H9 (cell line): ENCODE measurements at regions not wholly inside any gene's neighbourhood (a gene's known extent, or its start where the extent isn't known, plus 50 kb on each side); places are given as distances from the start of the nearest gene placed in this dataset.

Source experiments
- DNase-seq: peaks from one replicate; pipeline ENCODE4 v3.0.0-alpha.2; 2017
- H2AFZ ChIP-seq: one replicate; pipeline ENCODE4 v1.6.1; 2013; ENCODE audit warnings: mild to moderate bottlenecking, low read length, control low read depth, moderate library complexity
- H2AK5ac ChIP-seq: 2 replicates; pipeline ENCODE4 v1.6.1; 2013; ENCODE audit warnings: low read length, control low read depth, mixed read lengths; ENCODE audit not compliant: insufficient read length
- H2BK120ac ChIP-seq: one replicate; pipeline ENCODE4 v1.6.1; 2013; ENCODE audit warnings: low read depth, mild to moderate bottlenecking, low read length, control low read depth, inconsistent platforms; ENCODE audit not compliant: poor library complexity, severe bottlenecking
- H2BK12ac ChIP-seq: 2 replicates; pipeline ENCODE4 v1.6.1; 2013; ENCODE audit warnings: low read length, control low read depth, mixed read lengths, low read depth; ENCODE audit not compliant: insufficient read length
- H2BK15ac ChIP-seq: 2 replicates; pipeline ENCODE4 v1.6.1; 2013; ENCODE audit warnings: low read depth, low read length, control low read depth
- H2BK20ac ChIP-seq: one replicate; pipeline ENCODE4 v1.6.1; 2013; ENCODE audit warnings: low read depth, mild to moderate bottlenecking, low read length, control low read depth, inconsistent platforms; ENCODE audit not compliant: poor library complexity, severe bottlenecking
- H2BK5ac ChIP-seq: 2 replicates; pipeline ENCODE4 v1.6.1; 2013; ENCODE audit warnings: low read length, control low read depth, mixed read lengths; ENCODE audit not compliant: insufficient read length
- H3K14ac ChIP-seq: 2 replicates; pipeline ENCODE4 v1.6.1; 2013; ENCODE audit warnings: low read length, control low read depth; ENCODE audit not compliant: insufficient read depth
- H3K18ac ChIP-seq: 2 replicates; pipeline ENCODE4 v1.6.1; 2013; ENCODE audit warnings: low read depth, mild to moderate bottlenecking, mixed read lengths, low read length, control low read depth; ENCODE audit not compliant: insufficient read length
- H3K23ac ChIP-seq: 2 replicates; pipeline ENCODE4 v1.6.1; 2013; ENCODE audit warnings: low read length, control low read depth, mixed read lengths, low read depth; ENCODE audit not compliant: insufficient read length
- H3K23me2 ChIP-seq: 2 replicates; pipeline ENCODE4 v1.6.1; 2013; ENCODE audit warnings: low read depth, mild to moderate bottlenecking, mixed read lengths, low read length, control low read depth; ENCODE audit not compliant: insufficient read length, poor library complexity, severe bottlenecking
- H3K27ac ChIP-seq: 2 replicates; pipeline ENCODE4 v1.5.1; 2013; ENCODE audit warnings: low read length, control low read depth, mixed read lengths, low read depth; ENCODE audit not compliant: insufficient read length
- H3K27me3 ChIP-seq: 2 replicates; pipeline ENCODE4 v1.6.1; 2013; ENCODE audit warnings: low read length, control low read depth, inconsistent platforms; ENCODE audit not compliant: insufficient read depth
- H3K4ac ChIP-seq: 2 replicates; pipeline ENCODE4 v1.6.1; 2013; ENCODE audit warnings: low read depth, mild to moderate bottlenecking, control low read depth, inconsistent platforms, low read length, moderate library complexity
- H3K4me1 ChIP-seq: 2 replicates; pipeline ENCODE4 v1.6.1; 2013; ENCODE audit warnings: low read length, control low read depth, inconsistent platforms; ENCODE audit not compliant: insufficient read depth
- H3K4me2 ChIP-seq: 2 replicates; pipeline ENCODE4 v1.6.1; 2013; ENCODE audit warnings: low read length, control low read depth, mixed read lengths; ENCODE audit not compliant: insufficient read length, insufficient read depth
- H3K56ac ChIP-seq: 2 replicates; pipeline ENCODE4 v1.6.1; 2013; ENCODE audit warnings: low read depth, mild to moderate bottlenecking, mixed read lengths, low read length, control low read depth; ENCODE audit not compliant: insufficient read length
- H3K79me1 ChIP-seq: 2 replicates; pipeline ENCODE4 v1.6.1; 2013; ENCODE audit warnings: low read depth, mild to moderate bottlenecking, moderate library complexity, low read length, control low read depth, inconsistent platforms; ENCODE audit not compliant: insufficient read depth, poor library complexity, severe bottlenecking
- H3K79me2 ChIP-seq: 2 replicates; pipeline ENCODE4 v1.6.1; 2013; ENCODE audit warnings: low read length, control low read depth, inconsistent platforms; ENCODE audit not compliant: insufficient read depth
- H3K9ac ChIP-seq: 2 replicates; pipeline ENCODE4 v1.6.1; 2013; ENCODE audit warnings: low read length, control low read depth, mixed read lengths; ENCODE audit not compliant: insufficient read length; ENCODE audit errors: extremely low read depth
- H3K9me3 ChIP-seq: one replicate; pipeline ENCODE4 v1.6.1; 2013; ENCODE audit warnings: low read depth, low read length, inconsistent platforms; ENCODE audit not compliant: control insufficient read depth
- H3T11ph ChIP-seq: one replicate; pipeline ENCODE4 v1.6.1; 2013; ENCODE audit warnings: mild to moderate bottlenecking, low read length, control low read depth, inconsistent platforms
- H4K20me1 ChIP-seq: one replicate; pipeline ENCODE4 v1.6.1; 2013; ENCODE audit not compliant: control insufficient read depth, insufficient read length, insufficient read depth
- H4K5ac ChIP-seq: 2 replicates; pipeline ENCODE4 v1.6.1; 2013; ENCODE audit warnings: low read depth, mild to moderate bottlenecking, mixed read lengths, low read length, control low read depth; ENCODE audit not compliant: insufficient read length
- H4K8ac ChIP-seq: replicated peaks from 2 replicates; pipeline ENCODE4 v1.6.1; 2013; ENCODE audit warnings: low read length, control low read depth, mixed read lengths, low read depth; ENCODE audit not compliant: insufficient read length
- H4K91ac ChIP-seq: 2 replicates; pipeline ENCODE4 v1.6.1; 2013; ENCODE audit warnings: low read depth, mild to moderate bottlenecking, moderate library complexity, mixed read lengths, low read length, control low read depth; ENCODE audit not compliant: insufficient read length
- H3K27ac Mint-ChIP-seq, 3 experiments: 2 replicates in 2 of 3; 3 replicates in 1 of 3; pipeline ENCODE4 v1.8.0; 2020 to 2021; ENCODE audit warnings: mixed read lengths in 3 of 3, mild to moderate bottlenecking in 1 of 3, moderate library complexity in 1 of 3
- H3K27me3 Mint-ChIP-seq: 2 replicates; pipeline ENCODE4 v1.8.0; 2021; ENCODE audit warnings: low read depth, mild to moderate bottlenecking, moderate library complexity, mixed read lengths
- H3K36me3 Mint-ChIP-seq, 3 experiments: 2 replicates in 2 of 3; 3 replicates in 1 of 3; pipeline ENCODE4 v1.8.0; 2020 to 2021; ENCODE audit warnings: low read depth in 3 of 3, mixed read lengths in 3 of 3; ENCODE audit not compliant: insufficient read depth in 1 of 3
- H3K4me1 Mint-ChIP-seq, 2 experiments: 2 replicates each; pipeline ENCODE4 v1.8.0; 2020; ENCODE audit warnings: mixed read lengths in 2 of 2
- H3K4me3 Mint-ChIP-seq, 2 experiments: 2 replicates in 1 of 2; 3 replicates in 1 of 2; pipeline ENCODE4 v1.8.0; 2020 to 2021; ENCODE audit warnings: mild to moderate bottlenecking in 2 of 2, mixed read lengths in 2 of 2, moderate library complexity in 1 of 2
- H3K9me3 Mint-ChIP-seq, 2 experiments: 2 replicates in 1 of 2; 3 replicates in 1 of 2; pipeline ENCODE4 v1.8.0; 2020; ENCODE audit warnings: mild to moderate bottlenecking in 2 of 2, mixed read lengths in 2 of 2, moderate library complexity in 1 of 2
- CTCF ChIP-seq: fragments of 200-600 bp; sonication (generic); conservative IDR thresholded peaks from 3 replicates; pipeline ENCODE4 v1.8.0; 2021; ENCODE audit warnings: antibody characterized with exemption, mild to moderate bottlenecking
- WGBS: extraction: QIAGEN DNeasy Blood & Tissue Kit; methylation state at CpG from one replicate; pipeline ENCODE4 v1.1.7; 2013; ENCODE audit warnings: missing lambda C conversion rate, low lambda C conversion rate, mixed read lengths; ENCODE audit not compliant: insufficient read length; ENCODE audit errors: extremely low coverage; 5-methylcytosine and 5-hydroxymethylcytosine counted together

- H3K9me3 ChIP-seq, result no peaks in the 10 kb centered on the region
- no peaks in the 10 kb centered on the region for H3K79me2 ChIP-seq
- no peaks in the 10 kb centered on the region for H3K27me3 ChIP-seq
- no peak overlapping the region for H4K91ac ChIP-seq
- H3K36me3 Mint-ChIP-seq, result no peaks in the 10 kb centered on the region
- no peak overlapping the region for H3K27ac ChIP-seq
- H2BK5ac ChIP-seq, result no peak overlapping the region
- no peak overlapping the region for H2BK15ac ChIP-seq
- no peaks in the 10 kb centered on the region for H3K27me3 Mint-ChIP-seq
- no peak overlapping the region for H2AFZ ChIP-seq
- no peak overlapping the region for H4K5ac ChIP-seq
- H3K4me1 Mint-ChIP-seq, result no peaks in the 10 kb centered on the region
- H3K4ac ChIP-seq, result no peak overlapping the region
- no peak for TF ChIP-seq CTCF
- H2BK120ac ChIP-seq, result no peak overlapping the region
- H3K27ac Mint-ChIP-seq, result no peak overlapping the region
- H3K23me2 ChIP-seq, result no peaks in the 10 kb centered on the region
- H3K9ac ChIP-seq, result no peak overlapping the region
- H3K4me2 ChIP-seq, result no peak overlapping the region
- no peak overlapping the region for H3K23ac ChIP-seq
- H3K14ac ChIP-seq, result no peak overlapping the region
- no peak overlapping the region for H3K18ac ChIP-seq
- no peak overlapping the region for H2AK5ac ChIP-seq
- H2BK20ac ChIP-seq, result no peak overlapping the region
- H3K4me1 ChIP-seq, result no peaks in the 10 kb centered on the region
- no peak overlapping the region for H3T11ph ChIP-seq
- no peak overlapping the region for H4K8ac ChIP-seq
- H3K9me3 Mint-ChIP-seq, result no peaks in the 10 kb centered on the region
- H3K4me3 Mint-ChIP-seq, result no peak overlapping the region
- no peaks in the 10 kb centered on the region for H4K20me1 ChIP-seq
- no CpG with 5 or more reads among the region's 7 CpGs for WGBS
- H3K56ac ChIP-seq, result no peak overlapping the region
- H3K79me1 ChIP-seq, result no peaks in the 10 kb centered on the region
- no peak for DNase-seq
- no peak overlapping the region for H2BK12ac ChIP-seq
These were observed 59.1 kb upstream of the TMEM244 start for GRCh38 chr6:129920103-129920798.
